ENCODE measurements at regions not wholly inside any gene's neighbourhood (a gene's known extent, or its start where the extent isn't known, plus 50 kb on each side); places are given as distances from the start of the nearest gene placed in this dataset.
"Not testable (repeated sequence)": the region's sequence is repeated elsewhere in the genome, so short reads cannot be mapped to it uniquely, and the experiment has no call there.

- H3K27ac ChIP-seq; H3K9me3 ChIP-seq; H3K4me1 ChIP-seq; intact Hi-C loops (cut with DNase I; ENCODE audit: low total_unique reads); H3K4me3 ChIP-seq; H3K27me3 ChIP-seq; DNase-seq: not testable (repeated sequence)
- WGBS, 5 donors, result 81 to 93% (median 87%) methylated on average over 4 of the region's 4 CpGs
- H3K36me3 ChIP-seq, result peaks cover 0 to 47% (median 44%) of the 10 kb centered on the region in 4 donors
Observed at GRCh38 chr7:39791035-39791434, 159.0 kb upstream of the CDK13 start.

GRCh38 chr7:39791911-39792310 lies 158.1 kb upstream of the CDK13 start:
- not testable (repeated sequence) for DNase-seq
- WGBS, 5 donors, result 88 to 94% (median 91%) methylated on average over 6 to 16 of the region's 16 CpGs

DNA sequence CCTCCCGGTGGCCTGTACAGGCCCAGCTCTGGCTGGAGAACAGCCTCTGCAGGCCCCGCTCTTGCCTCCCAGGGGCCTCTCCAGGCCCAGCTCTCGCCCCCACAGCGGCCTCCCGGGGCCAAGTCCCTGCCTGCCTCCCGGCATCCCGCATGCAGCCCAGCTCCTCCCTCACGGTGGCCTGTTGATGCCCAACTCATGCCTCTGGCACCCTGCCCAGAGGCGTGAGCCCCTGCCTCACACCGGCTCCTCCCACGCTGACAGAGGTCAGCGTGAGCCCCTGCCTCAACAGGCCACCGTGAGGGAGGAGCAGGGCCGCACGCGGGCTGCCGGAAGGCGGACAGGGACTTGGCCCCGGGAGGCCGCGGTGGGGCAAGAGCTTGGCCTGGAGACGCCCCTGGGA lies 157.0 kb upstream of the CDK13 start:
- peaks cover 0 to 47% (median 44%) of the 10 kb centered on the region in 4 donors for H3K36me3 ChIP-seq
- intact Hi-C loops (cut with DNase I; ENCODE audit: low total_unique reads); H3K4me1 ChIP-seq; H3K4me3 ChIP-seq; DNase-seq; H3K9me3 ChIP-seq; H3K27me3 ChIP-seq; H3K27ac ChIP-seq: not testable (repeated sequence)
- WGBS, 5 donors, result 92 to 97% (median 95%) methylated on average over 12 to 22 of the region's 22 CpGs

More at GRCh38 chr7:39791911-39792310, 158.1 kb upstream of the CDK13 start:
- H3K27me3 ChIP-seq; H3K4me3 ChIP-seq; H3K9me3 ChIP-seq; H3K4me1 ChIP-seq; intact Hi-C loops (cut with DNase I; ENCODE audit: low total_unique reads); H3K27ac ChIP-seq: not testable (repeated sequence)
- peaks cover 0 to 47% (median 44%) of the 10 kb centered on the region in 4 donors for H3K36me3 ChIP-seq

DNA sequence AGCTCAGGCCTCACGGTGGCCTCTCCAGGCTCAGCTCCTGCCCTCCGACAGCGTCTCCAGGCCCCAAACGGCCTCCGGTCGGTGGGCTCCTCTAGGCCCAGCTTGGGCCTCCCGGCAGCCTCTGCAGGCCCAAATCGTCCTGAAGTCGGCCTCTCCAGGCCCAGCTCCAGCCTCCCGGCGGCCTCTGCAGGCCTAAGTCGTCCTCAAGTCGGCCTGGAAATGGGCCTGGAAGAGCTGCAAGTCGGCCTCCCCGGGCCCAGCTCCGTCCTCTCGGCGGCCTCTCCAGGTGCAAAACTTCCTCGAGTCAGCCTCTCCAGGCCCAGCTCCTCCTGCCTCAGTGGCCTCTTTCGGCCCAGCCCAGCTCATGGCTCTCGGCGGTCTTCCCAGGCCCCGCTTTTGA lies 156.2 kb upstream of the CDK13 start:
- H3K27ac ChIP-seq; H3K9me3 ChIP-seq; H3K4me1 ChIP-seq; H3K27me3 ChIP-seq; DNase-seq; intact Hi-C loops (cut with DNase I; ENCODE audit: low total_unique reads); H3K4me3 ChIP-seq: not testable (repeated sequence)
- 95 to 98% (median 96%) methylated on average over 13 to 21 of the region's 23 CpGs for WGBS, 5 donors
- H3K36me3 ChIP-seq, result peaks cover 0 to 47% (median 44%) of the 10 kb centered on the region in 4 donors

GRCh38 chr7:39796947-39797346 lies 153.1 kb upstream of the CDK13 start:
- H3K9me3 ChIP-seq; intact Hi-C loops (cut with DNase I; ENCODE audit: low total_unique reads); H3K27me3 ChIP-seq; H3K4me3 ChIP-seq; H3K27ac ChIP-seq; DNase-seq; H3K4me1 ChIP-seq: not testable (repeated sequence)
- WGBS, 5 donors, result 84 to 96% (median 90%) methylated on average over 4 to 5 of the region's 6 CpGs
- H3K36me3 ChIP-seq, result peaks cover 0 to 23% (median 22%) of the 10 kb centered on the region in 4 donors

DNA sequence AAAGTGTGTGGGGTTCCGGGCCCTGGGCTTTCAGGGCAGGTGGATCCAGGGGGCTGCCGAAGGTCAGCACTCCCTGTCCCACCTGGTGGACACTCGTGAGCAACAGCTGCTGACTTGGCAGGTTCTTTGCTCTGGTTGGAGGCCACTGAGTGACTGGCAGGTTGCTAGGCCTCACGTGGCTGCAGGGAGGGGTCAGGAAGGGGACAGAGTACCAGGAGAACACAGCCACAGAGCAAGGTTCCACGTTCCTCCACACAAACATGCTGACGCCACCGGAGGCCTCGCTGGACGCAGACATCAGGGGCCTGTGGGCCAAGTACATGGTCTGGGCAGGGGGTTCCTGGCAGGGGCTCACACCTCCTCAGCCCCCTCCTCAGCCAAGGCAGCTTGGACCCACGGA lies 152.0 kb upstream of the CDK13 start:
- H3K4me1 ChIP-seq; H3K9me3 ChIP-seq; DNase-seq; H3K27me3 ChIP-seq; H3K27ac ChIP-seq; intact Hi-C loops (cut with DNase I; ENCODE audit: low total_unique reads); H3K4me3 ChIP-seq: not testable (repeated sequence)
- WGBS, 5 donors, result 63 to 84% (median 80%) methylated on average over 4 to 10 of the region's 10 CpGs
- H3K36me3 ChIP-seq, result peaks cover 0 to 13% (median 12%) of the 10 kb centered on the region in 4 donors

GRCh38 chr7:39808796-39809481 lies 141.1 kb upstream of the CDK13 start:
- H3K27me3 ChIP-seq, result peaks cover 0 to 3% (median 0%) of the 10 kb centered on the region in 3 donors
- H3K4me1 ChIP-seq, result no peaks in the 10 kb centered on the region
- intact Hi-C loops (cut with DNase I; ENCODE audit: low total_unique reads), result no loop called here
- H3K27ac ChIP-seq, result no peak overlapping the region
- no peaks in the 10 kb centered on the region for H3K9me3 ChIP-seq
- DNase-seq, result no peak
- no peak overlapping the region for H3K4me3 ChIP-seq
- TF ChIP-seq, protein P1, sequence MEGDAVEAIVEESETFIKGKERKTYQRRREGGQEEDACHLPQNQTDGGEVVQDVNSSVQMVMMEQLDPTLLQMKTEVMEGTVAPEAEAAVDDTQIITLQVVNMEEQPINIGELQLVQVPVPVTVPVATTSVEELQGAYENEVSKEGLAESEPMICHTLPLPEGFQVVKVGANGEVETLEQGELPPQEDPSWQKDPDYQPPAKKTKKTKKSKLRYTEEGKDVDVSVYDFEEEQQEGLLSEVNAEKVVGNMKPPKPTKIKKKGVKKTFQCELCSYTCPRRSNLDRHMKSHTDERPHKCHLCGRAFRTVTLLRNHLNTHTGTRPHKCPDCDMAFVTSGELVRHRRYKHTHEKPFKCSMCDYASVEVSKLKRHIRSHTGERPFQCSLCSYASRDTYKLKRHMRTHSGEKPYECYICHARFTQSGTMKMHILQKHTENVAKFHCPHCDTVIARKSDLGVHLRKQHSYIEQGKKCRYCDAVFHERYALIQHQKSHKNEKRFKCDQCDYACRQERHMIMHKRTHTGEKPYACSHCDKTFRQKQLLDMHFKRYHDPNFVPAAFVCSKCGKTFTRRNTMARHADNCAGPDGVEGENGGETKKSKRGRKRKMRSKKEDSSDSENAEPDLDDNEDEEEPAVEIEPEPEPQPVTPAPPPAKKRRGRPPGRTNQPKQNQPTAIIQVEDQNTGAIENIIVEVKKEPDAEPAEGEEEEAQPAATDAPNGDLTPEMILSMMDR (IDR thresholded peaks at IDR 0.05), result no peak
- TF ChIP-seq POLR2AphosphoS5 (IDR thresholded peaks at IDR 0.05), result no peak
- 51 to 83% (median 57%) methylated on average over 10 of the region's 10 CpGs for WGBS, 5 donors
- no peaks in the 10 kb centered on the region for H3K36me3 ChIP-seq

All from stomach (tissue), 8 donors.